ENCODE measurements at regions not wholly inside any gene's neighbourhood (a gene's known extent, or its start where the extent isn't known, plus 50 kb on each side); places are given as distances from the start of the nearest gene placed in this dataset.

- TF ChIP-seq, protein P1, sequence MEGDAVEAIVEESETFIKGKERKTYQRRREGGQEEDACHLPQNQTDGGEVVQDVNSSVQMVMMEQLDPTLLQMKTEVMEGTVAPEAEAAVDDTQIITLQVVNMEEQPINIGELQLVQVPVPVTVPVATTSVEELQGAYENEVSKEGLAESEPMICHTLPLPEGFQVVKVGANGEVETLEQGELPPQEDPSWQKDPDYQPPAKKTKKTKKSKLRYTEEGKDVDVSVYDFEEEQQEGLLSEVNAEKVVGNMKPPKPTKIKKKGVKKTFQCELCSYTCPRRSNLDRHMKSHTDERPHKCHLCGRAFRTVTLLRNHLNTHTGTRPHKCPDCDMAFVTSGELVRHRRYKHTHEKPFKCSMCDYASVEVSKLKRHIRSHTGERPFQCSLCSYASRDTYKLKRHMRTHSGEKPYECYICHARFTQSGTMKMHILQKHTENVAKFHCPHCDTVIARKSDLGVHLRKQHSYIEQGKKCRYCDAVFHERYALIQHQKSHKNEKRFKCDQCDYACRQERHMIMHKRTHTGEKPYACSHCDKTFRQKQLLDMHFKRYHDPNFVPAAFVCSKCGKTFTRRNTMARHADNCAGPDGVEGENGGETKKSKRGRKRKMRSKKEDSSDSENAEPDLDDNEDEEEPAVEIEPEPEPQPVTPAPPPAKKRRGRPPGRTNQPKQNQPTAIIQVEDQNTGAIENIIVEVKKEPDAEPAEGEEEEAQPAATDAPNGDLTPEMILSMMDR (IDR thresholded peaks at IDR 0.05; ENCODE audit: low read depth, low read length), result no peak
- Histone ChIP-seq H3K27ac (no peak overlapping the region), H3K36me3 (no peaks in the 10 kb centered on the region)
These were observed 60.2 kb upstream of the RPS6KA2 start for GRCh38 chr6:166687070-166687878.

DNA sequence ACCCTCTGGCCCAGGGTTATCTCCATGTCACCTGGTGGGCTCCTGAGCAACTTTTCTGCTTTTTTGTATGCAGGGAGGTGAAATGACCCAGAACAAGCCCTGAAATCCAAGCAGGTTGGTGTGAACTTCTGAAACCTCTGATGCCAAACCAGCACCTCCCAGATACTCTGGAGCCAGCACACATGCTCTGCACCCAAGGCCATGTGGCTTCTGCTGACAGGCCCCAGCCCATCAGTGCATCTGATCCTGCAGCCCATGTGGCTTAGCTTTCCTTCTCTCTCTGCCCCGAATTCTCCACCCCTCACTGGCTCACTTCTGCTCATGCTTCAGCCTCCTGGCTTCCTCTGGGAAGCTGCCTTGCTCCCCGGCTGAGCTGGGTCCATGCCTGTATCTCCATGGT, 59.3 kb upstream of the RPS6KA2 start:
- DNase-seq (ENCODE audit: low read depth in 1 of 2, low spot score in 1 of 2), result no peak
- no peaks in the 10 kb centered on the region for H3K36me3 ChIP-seq
- H3K4me1 ChIP-seq (ENCODE audit: low read depth), result peaks cover 9% of the 10 kb centered on the region
- no peaks in the 10 kb centered on the region for H3K9me3 ChIP-seq (ENCODE audit: low read depth)
- no peaks in the 10 kb centered on the region for H3K27me3 ChIP-seq
- H3K4me3 ChIP-seq, result no peak overlapping the region
- no peak overlapping the region for H3K27ac ChIP-seq
- TF ChIP-seq, protein P1 (IDR thresholded peaks at IDR 0.05; ENCODE audit: low read depth, low read length), result no peak

More at GRCh38 chr6:166687070-166687878, 60.2 kb upstream of the RPS6KA2 start:
- Histone ChIP-seq H3K4me1 (ENCODE audit: low read depth) (peaks cover 18% of the 10 kb centered on the region), H3K4me3 (no peak overlapping the region), H3K27me3 (no peaks in the 10 kb centered on the region), H3K9me3 (ENCODE audit: low read depth) (no peaks in the 10 kb centered on the region)
- no peak for DNase-seq (ENCODE audit: low read depth in 1 of 2, low spot score in 1 of 2)

DNA sequence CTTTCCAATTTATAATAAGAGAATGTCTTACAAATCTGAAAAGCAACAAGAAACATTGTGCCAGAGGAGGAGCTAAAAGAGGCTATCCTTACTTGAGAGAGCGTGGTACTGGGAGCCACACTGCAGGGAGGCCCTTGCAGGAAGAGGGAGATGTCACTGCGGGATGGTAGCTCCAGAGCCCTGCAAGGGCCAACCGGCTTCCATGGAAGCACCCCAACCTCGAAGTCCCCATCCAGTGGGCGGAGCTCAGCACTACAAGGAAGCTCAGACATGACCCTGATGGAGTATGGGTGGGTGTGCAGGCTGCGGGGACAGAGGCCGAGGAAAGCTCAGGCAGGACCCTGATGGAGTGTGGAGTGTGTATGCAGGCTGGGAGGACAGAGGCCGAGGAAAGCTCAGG, 57.8 kb upstream of the RPS6KA2 start:
- no peaks in the 10 kb centered on the region for H3K36me3 ChIP-seq
- no peak overlapping the region for H3K27ac ChIP-seq
- H3K27me3 ChIP-seq, result no peaks in the 10 kb centered on the region
- H3K4me3 ChIP-seq, result no peak overlapping the region
- TF ChIP-seq, protein P1 (IDR thresholded peaks at IDR 0.05; ENCODE audit: low read depth, low read length), result no peak
- no peaks in the 10 kb centered on the region for H3K9me3 ChIP-seq (ENCODE audit: low read depth)
- DNase-seq (ENCODE audit: low read depth in 1 of 2, low spot score in 1 of 2), result no peak
- H3K4me1 ChIP-seq (ENCODE audit: low read depth), result no peaks in the 10 kb centered on the region

GRCh38 chr6:166684170-166684569, 57.1 kb upstream of the RPS6KA2 start:
- Histone ChIP-seq H3K9me3 (ENCODE audit: low read depth) (no peaks in the 10 kb centered on the region), H3K4me3 (no peak overlapping the region), H3K27ac (no peak overlapping the region), H3K4me1 (ENCODE audit: low read depth) (no peaks in the 10 kb centered on the region), H3K27me3 (no peaks in the 10 kb centered on the region), H3K36me3 (no peaks in the 10 kb centered on the region)
- TF ChIP-seq, protein P1 (IDR thresholded peaks at IDR 0.05; ENCODE audit: low read depth, low read length), result no peak
- DNase-seq (ENCODE audit: low read depth in 1 of 2, low spot score in 1 of 2), result no peak

GRCh38 chr6:166683477-166683876, 56.4 kb upstream of the RPS6KA2 start:
- peak in 1 of 2 donors; percentile 29 for DNase-seq (ENCODE audit: low read depth in 1 of 2, low spot score in 1 of 2)
- Histone ChIP-seq H3K36me3 (no peaks in the 10 kb centered on the region), H3K9me3 (ENCODE audit: low read depth) (no peaks in the 10 kb centered on the region), H3K27me3 (no peaks in the 10 kb centered on the region), H3K4me3 (no peak overlapping the region), H3K27ac (no peak overlapping the region), H3K4me1 (ENCODE audit: low read depth) (no peaks in the 10 kb centered on the region)
- TF ChIP-seq, protein P1 (IDR thresholded peaks at IDR 0.05; ENCODE audit: low read depth, low read length), result no peak

Data from cardiac muscle cell (in vitro differentiated cells and primary cell).